ENCODE measurements at regions not wholly inside any gene's neighbourhood (a gene's known extent, or its start where the extent isn't known, plus 50 kb on each side); places are given as distances from the start of the nearest gene placed in this dataset.
"Not testable (repeated sequence)": the region's sequence is repeated elsewhere in the genome, so short reads cannot be mapped to it uniquely, and the experiment has no call there.

DNA sequence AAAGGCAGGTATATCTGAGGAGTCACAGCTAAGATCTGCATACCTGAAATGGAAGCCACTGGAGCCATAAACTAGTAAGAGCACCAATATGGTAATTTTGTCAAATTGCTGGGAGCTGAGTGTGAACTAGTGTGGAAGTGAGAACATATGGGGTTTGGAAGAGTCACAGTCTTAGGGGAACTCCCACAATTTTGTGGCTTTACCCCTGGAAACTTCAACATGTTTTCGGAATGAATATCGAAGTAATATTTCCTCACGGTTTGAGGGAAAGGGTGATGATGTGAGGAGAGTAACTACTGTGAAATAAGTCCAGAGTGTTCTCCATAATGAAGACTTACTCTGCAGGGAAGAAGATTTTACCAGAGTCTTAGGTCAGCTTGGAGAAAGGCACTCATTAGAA, 565.9 kb downstream of the RIT2 start:
- no peak for ATAC-seq
- Mint-ChIP-seq H3K36me3 (ENCODE audit: low read depth) (no peaks in the 10 kb centered on the region), H3K4me1 (no peaks in the 10 kb centered on the region), H3K27me3 (no peaks in the 10 kb centered on the region), H3K4me3 (no peak overlapping the region), H3K27ac (no peak overlapping the region)
- DNase-seq: no peak
- H3K9me3 ChIP-seq (ENCODE audit: control insufficient read depth, low read length, poor library complexity, severe bottlenecking): no peaks in the 10 kb centered on the region

- not testable (repeated sequence) for H3K27ac Mint-ChIP-seq; H3K27me3 Mint-ChIP-seq; DNase-seq; H3K36me3 Mint-ChIP-seq (ENCODE audit: low read depth); H3K9me3 ChIP-seq (ENCODE audit: control insufficient read depth, low read length, poor library complexity, severe bottlenecking); ATAC-seq; H3K4me3 Mint-ChIP-seq; H3K4me1 Mint-ChIP-seq
Observed at GRCh38 chr18:42552559-42552958, 562.9 kb downstream of the RIT2 start.

DNA sequence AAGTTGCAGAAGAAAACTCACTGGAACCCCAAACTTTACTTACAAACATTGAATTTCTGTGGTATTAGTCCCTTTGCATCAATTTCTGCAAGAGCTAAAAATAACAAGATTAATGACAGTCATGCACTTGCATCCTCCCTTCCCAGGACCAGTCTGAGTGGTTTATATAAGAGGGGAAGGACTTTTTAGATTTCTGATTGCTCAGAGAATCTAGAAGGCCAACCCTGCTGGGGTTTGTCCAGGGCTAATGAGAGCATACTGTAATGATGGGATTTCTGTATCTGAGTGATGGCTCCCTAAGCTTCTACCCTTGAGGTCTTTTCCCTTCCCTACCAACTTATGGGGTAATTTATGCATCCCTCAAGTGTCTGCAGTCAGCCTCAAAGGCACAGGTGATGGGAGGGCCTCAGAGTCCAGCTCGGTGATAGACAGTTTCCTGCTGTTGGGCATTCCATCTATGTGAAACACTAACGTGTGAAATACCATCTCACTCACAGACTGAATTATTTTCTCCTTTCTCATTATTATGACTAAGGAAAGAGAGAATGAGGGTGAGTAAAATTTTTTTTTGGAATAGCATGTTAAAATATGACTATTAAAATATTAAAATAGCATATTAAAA, 556.3 kb downstream of the RIT2 start:
- ATAC-seq: no peak
- H3K36me3 Mint-ChIP-seq (ENCODE audit: low read depth): no peaks in the 10 kb centered on the region
- no peaks in the 10 kb centered on the region for H3K27me3 Mint-ChIP-seq
- peaks cover 2% of the 10 kb centered on the region for H3K9me3 ChIP-seq (ENCODE audit: control insufficient read depth, low read length, poor library complexity, severe bottlenecking)
- no peak overlapping the region for H3K27ac Mint-ChIP-seq
- DNase-seq: no peak
- H3K4me1 Mint-ChIP-seq: no peaks in the 10 kb centered on the region
- H3K4me3 Mint-ChIP-seq: no peak overlapping the region

DNA sequence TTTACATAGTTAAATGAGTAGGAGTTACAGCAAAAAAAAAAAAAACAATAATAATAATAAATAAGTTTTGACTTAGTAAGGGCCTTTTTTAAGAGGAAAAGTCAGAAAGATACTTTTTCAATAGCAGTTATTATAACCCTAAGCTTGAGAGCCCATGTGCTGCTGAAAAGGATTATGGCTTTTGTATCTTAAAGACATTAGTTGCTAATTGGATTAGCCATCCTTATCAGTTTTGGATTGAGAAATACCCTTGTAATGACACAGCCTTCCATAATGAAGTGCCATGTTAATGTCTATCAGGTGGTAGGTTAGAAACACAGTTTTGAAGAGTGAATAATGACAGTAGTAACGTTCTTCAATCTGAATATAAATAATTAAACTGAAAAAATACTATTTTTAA, 554.0 kb downstream of the RIT2 start:
- Mint-ChIP-seq H3K27ac (no peak overlapping the region), H3K4me3 (no peak overlapping the region), H3K36me3 (ENCODE audit: low read depth) (no peaks in the 10 kb centered on the region), H3K27me3 (no peaks in the 10 kb centered on the region), H3K4me1 (no peaks in the 10 kb centered on the region)
- DNase-seq (no peak), ATAC-seq (no peak)
- H3K9me3 ChIP-seq (ENCODE audit: control insufficient read depth, low read length, poor library complexity, severe bottlenecking): peaks cover 2% of the 10 kb centered on the region

DNA sequence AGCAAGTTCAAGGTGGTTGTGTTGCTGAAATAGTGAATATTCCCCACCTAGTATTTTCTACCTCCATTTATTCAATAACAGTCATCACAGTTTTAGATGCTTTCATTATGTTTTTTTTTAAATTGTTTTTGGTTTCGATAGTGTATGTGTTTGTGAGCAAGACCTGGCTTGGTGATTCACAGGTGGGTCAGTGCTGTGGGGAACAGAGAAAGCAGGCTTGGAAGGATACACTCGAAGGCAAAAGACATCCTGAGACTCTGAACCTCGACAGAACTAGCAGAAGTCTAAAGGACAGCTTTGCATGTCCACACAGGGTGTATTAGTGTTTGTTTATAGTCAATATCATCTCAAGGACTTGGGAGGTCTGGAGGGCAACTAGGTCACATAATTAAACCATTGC, 551.5 kb downstream of the RIT2 start:
- peaks cover 2% of the 10 kb centered on the region for H3K9me3 ChIP-seq (ENCODE audit: control insufficient read depth, low read length, poor library complexity, severe bottlenecking)
- DNase-seq (no peak), ATAC-seq (no peak)
- Mint-ChIP-seq H3K36me3 (ENCODE audit: low read depth) (no peaks in the 10 kb centered on the region), H3K27me3 (no peaks in the 10 kb centered on the region), H3K27ac (no peak overlapping the region), H3K4me1 (no peaks in the 10 kb centered on the region), H3K4me3 (no peak overlapping the region)

- DNase-seq (no peak), ATAC-seq (no peak)
- peaks cover under 1% of the 10 kb centered on the region for H3K9me3 ChIP-seq (ENCODE audit: control insufficient read depth, low read length, poor library complexity, severe bottlenecking)
- Mint-ChIP-seq H3K4me1 (no peaks in the 10 kb centered on the region), H3K27ac (no peak overlapping the region), H3K4me3 (no peak overlapping the region), H3K36me3 (ENCODE audit: low read depth) (no peaks in the 10 kb centered on the region), H3K27me3 (no peaks in the 10 kb centered on the region)
Observed at GRCh38 chr18:42564761-42565160, 550.7 kb downstream of the RIT2 start.

GRCh38 chr18:42568773-42569172, 546.7 kb downstream of the RIT2 start:
- Mint-ChIP-seq H3K27ac (no peak overlapping the region), H3K4me3 (no peak overlapping the region), H3K4me1 (no peaks in the 10 kb centered on the region), H3K36me3 (ENCODE audit: low read depth) (no peaks in the 10 kb centered on the region), H3K27me3 (no peaks in the 10 kb centered on the region)
- ATAC-seq (no peak), DNase-seq (no peak)
- no peaks in the 10 kb centered on the region for H3K9me3 ChIP-seq (ENCODE audit: control insufficient read depth, low read length, poor library complexity, severe bottlenecking)

DNA sequence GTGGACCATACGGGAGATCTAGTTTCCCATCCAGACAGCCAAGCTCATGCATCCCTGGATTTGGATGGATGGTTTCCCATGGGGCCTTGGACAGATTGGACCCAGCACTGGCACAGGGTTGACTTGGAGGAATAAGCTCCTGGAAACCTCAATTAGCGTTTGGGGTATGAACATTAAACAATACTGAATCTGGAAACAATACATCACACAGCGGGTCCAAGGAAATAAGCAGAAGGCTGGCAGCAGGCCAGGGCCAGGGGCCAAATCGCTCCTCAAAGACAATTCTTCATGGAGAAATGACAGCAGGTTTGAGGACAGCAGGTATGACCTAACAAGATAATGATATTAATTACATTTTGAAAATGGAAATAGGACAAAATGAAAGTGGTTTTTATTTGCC, 540.6 kb downstream of the RIT2 start:
- no peak for DNase-seq
- Mint-ChIP-seq H3K27me3 (no peaks in the 10 kb centered on the region), H3K4me1 (no peaks in the 10 kb centered on the region), H3K4me3 (no peak overlapping the region), H3K27ac (no peak overlapping the region), H3K36me3 (ENCODE audit: low read depth) (no peaks in the 10 kb centered on the region)
- no peak for ATAC-seq
- no peaks in the 10 kb centered on the region for H3K9me3 ChIP-seq (ENCODE audit: control insufficient read depth, low read length, poor library complexity, severe bottlenecking)

DNA sequence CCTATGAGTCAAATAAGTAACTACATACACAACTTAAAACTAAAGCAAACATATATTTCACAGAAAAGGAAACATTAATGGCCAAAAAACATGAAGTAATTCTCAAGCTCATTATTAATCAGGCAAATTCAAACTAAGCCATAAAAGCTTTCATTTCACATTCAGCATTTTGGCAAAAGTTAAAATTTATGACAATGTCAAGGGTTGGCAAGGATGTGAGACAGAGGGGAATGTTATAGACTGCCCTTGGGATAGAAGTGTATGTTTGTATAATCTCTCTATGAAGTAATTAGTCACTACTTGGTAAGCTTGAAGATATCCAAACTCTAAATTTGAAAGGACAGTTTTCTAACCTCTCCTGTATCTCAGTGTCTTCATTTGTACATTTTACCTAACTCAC, 539.4 kb downstream of the RIT2 start:
- no peaks in the 10 kb centered on the region for H3K9me3 ChIP-seq (ENCODE audit: control insufficient read depth, low read length, poor library complexity, severe bottlenecking)
- H3K4me1 Mint-ChIP-seq: no peaks in the 10 kb centered on the region
- H3K27ac Mint-ChIP-seq: no peak overlapping the region
- H3K4me3 Mint-ChIP-seq: no peak overlapping the region
- DNase-seq (no peak), ATAC-seq (no peak)
- H3K27me3 Mint-ChIP-seq: no peaks in the 10 kb centered on the region
- no peaks in the 10 kb centered on the region for H3K36me3 Mint-ChIP-seq (ENCODE audit: low read depth)

DNA sequence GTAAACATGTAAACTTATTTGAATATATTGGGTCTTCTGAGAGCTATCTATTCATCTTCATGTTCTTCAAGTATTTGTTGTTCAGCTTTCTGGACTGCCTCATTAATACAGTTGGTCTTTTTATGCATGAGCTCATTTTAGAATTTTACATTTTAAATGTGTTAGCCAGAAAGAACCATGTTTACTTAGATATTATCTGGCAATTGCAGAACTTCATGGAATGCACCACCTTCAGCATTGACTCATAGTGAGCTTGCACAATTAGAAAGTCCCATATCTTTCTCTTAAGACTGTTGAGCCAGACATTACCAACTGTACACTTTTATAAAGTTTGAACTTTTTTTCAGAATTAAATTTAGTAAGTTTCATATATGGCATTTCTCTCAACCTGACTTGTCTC, 536.7 kb downstream of the RIT2 start:
- ATAC-seq: no peak
- Mint-ChIP-seq H3K4me3 (no peak overlapping the region), H3K4me1 (no peaks in the 10 kb centered on the region), H3K27ac (no peak overlapping the region), H3K36me3 (ENCODE audit: low read depth) (no peaks in the 10 kb centered on the region), H3K27me3 (no peaks in the 10 kb centered on the region)
- no peak for DNase-seq
- no peaks in the 10 kb centered on the region for H3K9me3 ChIP-seq (ENCODE audit: control insufficient read depth, low read length, poor library complexity, severe bottlenecking)

DNA sequence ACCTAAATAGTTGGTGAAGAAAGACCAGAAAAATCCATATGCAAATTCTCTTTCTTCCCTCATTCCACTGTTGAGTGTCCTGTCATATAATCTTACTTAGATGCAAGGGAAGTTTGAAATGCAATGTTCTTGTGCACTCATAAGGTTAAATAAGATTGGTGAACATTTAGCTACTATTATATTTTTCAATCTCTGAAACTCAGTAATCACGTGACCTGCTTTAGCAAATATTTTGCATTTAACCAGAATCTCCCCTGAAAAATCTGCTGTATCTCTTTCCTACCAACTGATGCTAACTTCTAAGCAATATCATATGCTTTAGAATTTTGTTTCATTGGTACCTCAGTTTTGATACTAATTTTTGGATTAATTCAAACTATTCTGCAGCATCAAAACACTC, 533.2 kb downstream of the RIT2 start:
- H3K9me3 ChIP-seq (ENCODE audit: control insufficient read depth, low read length, poor library complexity, severe bottlenecking): no peaks in the 10 kb centered on the region
- Mint-ChIP-seq H3K4me3 (no peak overlapping the region), H3K4me1 (no peaks in the 10 kb centered on the region), H3K27ac (no peak overlapping the region), H3K27me3 (no peaks in the 10 kb centered on the region), H3K36me3 (ENCODE audit: low read depth) (no peaks in the 10 kb centered on the region)
- no peak for DNase-seq
- no peak for ATAC-seq

- DNase-seq (no peak), ATAC-seq (no peak)
- H3K9me3 ChIP-seq (ENCODE audit: control insufficient read depth, low read length, poor library complexity, severe bottlenecking): no peaks in the 10 kb centered on the region
- H3K4me3 Mint-ChIP-seq: no peak overlapping the region
- H3K4me1 Mint-ChIP-seq: no peaks in the 10 kb centered on the region
- H3K27me3 Mint-ChIP-seq: no peaks in the 10 kb centered on the region
- no peaks in the 10 kb centered on the region for H3K36me3 Mint-ChIP-seq (ENCODE audit: low read depth)
- no peak overlapping the region for H3K27ac Mint-ChIP-seq
Observed at GRCh38 chr18:42583283-42583731, 532.2 kb downstream of the RIT2 start.

GRCh38 chr18:42586601-42587000, 528.9 kb downstream of the RIT2 start:
- Mint-ChIP-seq H3K36me3 (ENCODE audit: low read depth) (no peaks in the 10 kb centered on the region), H3K27ac (no peak overlapping the region), H3K27me3 (no peaks in the 10 kb centered on the region), H3K4me3 (no peak overlapping the region), H3K4me1 (no peaks in the 10 kb centered on the region)
- H3K9me3 ChIP-seq (ENCODE audit: control insufficient read depth, low read length, poor library complexity, severe bottlenecking): no peaks in the 10 kb centered on the region
- no peak for DNase-seq
- no peak for ATAC-seq

DNA sequence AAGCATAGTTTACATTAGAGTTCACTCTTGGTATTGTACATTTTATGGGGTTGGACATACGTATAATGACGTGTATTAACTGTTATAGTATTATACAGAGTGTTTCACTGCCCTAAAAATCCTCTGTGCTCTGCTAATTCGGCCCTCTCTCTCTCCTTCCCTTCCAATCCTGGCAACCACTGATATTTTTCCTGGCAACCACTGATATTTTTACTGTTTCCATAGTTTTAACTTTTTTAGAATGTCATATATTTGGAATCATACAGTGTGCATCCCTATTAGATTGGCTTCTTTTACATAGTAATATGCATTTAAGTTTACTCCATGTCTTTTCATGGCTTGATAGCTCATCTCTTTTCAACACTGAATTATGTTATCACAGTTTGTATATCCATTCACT, 526.7 kb downstream of the RIT2 start:
- Mint-ChIP-seq H3K36me3 (ENCODE audit: low read depth) (no peaks in the 10 kb centered on the region), H3K27me3 (no peaks in the 10 kb centered on the region), H3K4me1 (no peaks in the 10 kb centered on the region), H3K4me3 (no peak overlapping the region), H3K27ac (no peak overlapping the region)
- DNase-seq (no peak), ATAC-seq (no peak)
- H3K9me3 ChIP-seq (ENCODE audit: control insufficient read depth, low read length, poor library complexity, severe bottlenecking): no peaks in the 10 kb centered on the region

All from T-helper 17 cell (primary cell).